PC-9 (cell line): ENCODE measurements at regions not wholly inside any gene's neighbourhood (a gene's known extent, or its start where the extent isn't known, plus 50 kb on each side); places are given as distances from the start of the nearest gene placed in this dataset.
"Not testable (repeated sequence)": the region's sequence is repeated elsewhere in the genome, so short reads cannot be mapped to it uniquely, and the experiment has no call there.

Experiments
- BruUV-seq: library from RNA; stranded (reverse); fragments of 400-500 nt; replicated peaks from 2 replicates; lab custom pipeline; 2021; lab: Mats Ljungman, UMichigan
- CTCF ChIA-PET: fragments of 300-600 bp; sonication (Branson Sonifier 250); formaldehyde crosslinking; loops from one replicate; lab custom pipeline; 2022; ENCODE audit warnings: antibody characterized with exemption; lab: Charles Lee
- POLR2A ChIA-PET: fragments of 300-600 bp; sonication (Branson Sonifier 250); formaldehyde crosslinking; loops from one replicate; lab custom pipeline; 2022; ENCODE audit warnings: antibody characterized with exemption; ENCODE audit not compliant: unreplicated experiment; lab: Charles Lee
- DNase-seq, 2 experiments: peaks; one replicate each; pipeline versions ENCODE4 v3.0.0 to v3.0.0-alpha.2; 2015 to 2022; ENCODE audit warnings: mixed read lengths in 1 of 2
- H2AFZ ChIP-seq: fragments of 200-600 bp; sonication (generic); 2 replicates; pipeline ENCODE4 v1.8.1; 2017; ENCODE audit warnings: antibody characterized with exemption
- H3F3A ChIP-seq: fragments of 200-600 bp; sonication (generic); 2 replicates; pipeline ENCODE4 v1.8.1; 2017; ENCODE audit warnings: antibody characterized with exemption, mild to moderate bottlenecking, low read depth; ENCODE audit not compliant: insufficient read depth
- H3K27ac ChIP-seq: fragments of 200-600 bp; sonication (generic); 2 replicates; pipeline ENCODE4 v1.6.1; 2016; ENCODE audit warnings: mixed run types
- H3K27me3 ChIP-seq: fragments of 200-600 bp; sonication (generic); 2 replicates; pipeline ENCODE4 v1.6.1; 2016; ENCODE audit warnings: low read depth, mixed run types; ENCODE audit not compliant: insufficient read depth
- H3K36me3 ChIP-seq: fragments of 200-600 bp; sonication (generic); 2 replicates; pipeline ENCODE4 v1.6.1; 2016; ENCODE audit warnings: low read depth, mixed run types
- H3K4me1 ChIP-seq: fragments of 200-600 bp; sonication (generic); replicated peaks from 2 replicates; pipeline ENCODE4 v1.6.1; 2016; ENCODE audit warnings: mixed run types; ENCODE audit not compliant: insufficient read depth
- H3K4me2 ChIP-seq: fragments of 200-600 bp; sonication (generic); 2 replicates; pipeline ENCODE4 v1.6.1; 2017; ENCODE audit warnings: mixed run types
- H3K4me3 ChIP-seq: fragments of 200-600 bp; sonication (generic); 2 replicates; pipeline ENCODE4 v1.6.1; 2016; ENCODE audit warnings: mixed run types
- H3K79me2 ChIP-seq: fragments of 200-600 bp; sonication (generic); 2 replicates; pipeline ENCODE4 v1.6.1; 2017; ENCODE audit warnings: low read depth, mixed run types
- H3K9me2 ChIP-seq: fragments of 200-600 bp; sonication (generic); 2 replicates; pipeline ENCODE4 v1.8.1; 2017; ENCODE audit warnings: mild to moderate bottlenecking; ENCODE audit not compliant: insufficient read depth
- H3K9me3 ChIP-seq: fragments of 200-600 bp; sonication (generic); 2 replicates; pipeline ENCODE4 v1.8.1; 2016; ENCODE audit warnings: low read depth; ENCODE audit not compliant: insufficient read depth
- H4K20me1 ChIP-seq: fragments of 200-600 bp; sonication (generic); 2 replicates; pipeline ENCODE4 v1.8.1; 2017; ENCODE audit not compliant: insufficient read depth
- CTCF ChIP-seq: fragments of 200-600 bp; sonication (generic); conservative IDR thresholded peaks from 2 replicates; pipeline ENCODE4 v1.6.1; 2017; ENCODE audit warnings: mixed run types, antibody characterized with exemption, mild to moderate bottlenecking, moderate library complexity
- EZH2 ChIP-seq: fragments of 200-600 bp; sonication (generic); IDR thresholded peaks from 2 replicates; pipeline ENCODE4 v1.8.0; 2017; ENCODE audit warnings: antibody characterized with exemption, low read depth
- intact Hi-C: fragments of 100-400 bp; cut with micrococcal nuclease; formaldehyde crosslinking; loops from one replicate; pipeline ENCODE4 v1.10.0; 2022; ENCODE audit not compliant: unreplicated experiment

DNA sequence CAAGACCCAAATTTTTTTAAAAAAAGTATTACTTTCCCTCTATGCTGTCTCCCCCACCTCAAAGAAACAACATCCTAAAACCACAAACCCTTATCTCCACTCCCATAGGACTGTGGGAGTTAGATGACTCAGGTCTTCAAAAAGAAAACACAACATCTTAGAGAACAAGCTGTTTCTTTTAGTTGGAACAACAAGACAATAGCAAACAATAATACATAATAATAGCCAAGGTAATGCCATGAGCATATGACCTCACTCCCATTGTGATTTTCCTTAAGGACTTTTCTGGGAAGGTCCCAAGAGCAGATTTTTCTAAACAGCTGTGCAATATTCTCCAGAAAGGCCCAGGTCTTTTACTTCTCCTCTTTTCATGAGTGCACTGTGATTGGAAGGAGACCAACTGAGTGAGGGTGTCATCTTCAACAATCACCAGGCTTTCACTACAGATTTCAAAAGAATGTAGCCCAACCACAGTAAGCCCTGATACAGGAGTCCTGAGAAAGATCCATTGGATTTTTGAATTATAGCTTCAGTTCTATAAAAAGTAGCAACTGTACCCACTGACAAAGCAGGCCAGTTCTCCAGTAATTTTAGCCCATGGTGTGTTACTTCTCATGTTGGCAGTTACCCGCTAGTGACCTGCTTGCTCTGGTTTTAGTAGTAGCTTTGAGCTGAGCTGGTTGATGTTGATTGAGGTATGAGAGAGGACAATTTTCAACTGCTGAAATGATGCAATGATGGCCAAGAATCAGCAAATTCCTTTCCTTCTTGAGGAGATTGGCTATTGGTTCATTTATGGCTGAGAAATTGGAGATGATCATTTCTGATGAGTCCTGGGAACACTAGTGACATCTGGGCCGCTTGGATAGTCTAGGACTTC, 144.5 kb upstream of the TCF4 start:
- H3F3A ChIP-seq: no peaks in the 10 kb centered on the region
- no peaks in the 10 kb centered on the region for H4K20me1 ChIP-seq
- intact Hi-C loops: no loop called here
- no peaks in the 10 kb centered on the region for H3K4me1 ChIP-seq
- no peak for DNase-seq
- no peaks in the 10 kb centered on the region for H3K36me3 ChIP-seq
- no peak overlapping the region for H3K4me2 ChIP-seq
- no TSS peak for BruUV-seq
- no peaks in the 10 kb centered on the region for H3K79me2 ChIP-seq
- no peaks in the 10 kb centered on the region for H3K9me2 ChIP-seq
- no peaks in the 10 kb centered on the region for H3K9me3 ChIP-seq
- no peak overlapping the region for H2AFZ ChIP-seq
- TF ChIP-seq CTCF (no peak), EZH2 (no peak)
- no peak overlapping the region for H3K4me3 ChIP-seq
- no peaks in the 10 kb centered on the region for H3K27me3 ChIP-seq
- ChIA-PET POLR2A (no interaction called here), CTCF (no interaction called here)
- no peak overlapping the region for H3K27ac ChIP-seq

DNA sequence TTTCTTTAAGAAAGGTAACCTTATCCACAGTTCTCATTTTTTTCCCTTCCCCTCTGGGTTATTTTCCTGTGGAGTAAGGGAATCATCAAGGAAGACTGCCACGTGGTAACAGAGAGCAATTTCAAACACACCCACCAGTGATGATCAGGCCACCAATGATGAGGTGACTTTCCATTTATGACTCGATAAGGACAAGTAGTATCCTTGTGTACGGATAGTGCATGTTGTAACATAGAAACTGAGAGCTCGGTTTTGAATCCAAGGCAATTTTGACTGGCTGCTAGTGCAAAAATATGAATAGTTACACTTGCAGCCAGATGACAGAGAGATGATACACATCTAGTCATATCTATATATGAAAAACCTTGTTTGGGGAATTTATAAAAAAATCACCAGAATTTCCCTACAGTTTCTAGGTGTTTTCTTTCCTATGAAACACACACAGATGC, 143.6 kb upstream of the TCF4 start:
- TF ChIP-seq EZH2 (no peak), CTCF (no peak)
- intact Hi-C loops: no loop called here

GRCh38 chr18:55721006-55721405, 133.0 kb upstream of the TCF4 start:
- CTCF ChIA-PET, H3K27me3 ChIP-seq: not testable (repeated sequence)

More for the DNA sequence above, 143.6 kb upstream of the TCF4 start:
- Histone ChIP-seq H4K20me1 (no peaks in the 10 kb centered on the region), H3F3A (no peaks in the 10 kb centered on the region), H3K79me2 (no peaks in the 10 kb centered on the region), H2AFZ (no peak overlapping the region), H3K9me3 (no peaks in the 10 kb centered on the region), H3K36me3 (no peaks in the 10 kb centered on the region), H3K4me2 (no peak overlapping the region), H3K9me2 (no peaks in the 10 kb centered on the region), H3K4me1 (no peaks in the 10 kb centered on the region), H3K4me3 (no peak overlapping the region), H3K27me3 (no peaks in the 10 kb centered on the region), H3K27ac (no peak overlapping the region)
- no TSS peak for BruUV-seq
- CTCF ChIA-PET: no interaction called here
- DNase-seq: no peak
- POLR2A ChIA-PET: no interaction called here

More at GRCh38 chr18:55721006-55721405, 133.0 kb upstream of the TCF4 start:
- H3F3A ChIP-seq, intact Hi-C loops, DNase-seq, H3K9me2 ChIP-seq, POLR2A ChIA-PET, BruUV-seq, H3K9me3 ChIP-seq, H4K20me1 ChIP-seq, H3K36me3 ChIP-seq: not testable (repeated sequence)
- H3K4me3 ChIP-seq: peak overlapping the region; percentile 68
- peak overlapping the region; percentile 91 for H3K4me2 ChIP-seq
- peak overlapping the region; percentile 65 for H3K27ac ChIP-seq
- peak overlapping the region; percentile 99 for H2AFZ ChIP-seq
- H3K79me2 ChIP-seq: 0 out of 2 replicates have a peak, but pooled peaks cover 11% of the 10 kb centered on the region
- H3K4me1 ChIP-seq: peaks cover 12% of the 10 kb centered on the region; the same call in 1 of the 2 replicates
